Right lobe of liver (tissue), 4 donors: ENCODE measurements at regions not wholly inside any gene's neighbourhood (a gene's known extent, or its start where the extent isn't known, plus 50 kb on each side); places are given as distances from the start of the nearest gene placed in this dataset.

Experiments
- POLR2A ChIP-seq: fragments of 450-650 bp; IDR thresholded peaks from one replicate; pipeline ENCODE4 v1.6.1; 2017; ENCODE audit warnings: antibody characterized with exemption, mild to moderate bottlenecking
- TF ChIP-seq, protein P1 (sequence below), 4 donors: fragments of 200-600 bp in 3 of 4; fragments of 450-650 bp in 1 of 4; IDR thresholded peaks; one replicate each; pipeline versions ENCODE4 v1.5.1 to v1.8.0; 2016 to 2022; ENCODE audit warnings: antibody characterized with exemption in 4 of 4, mild to moderate bottlenecking in 2 of 4
- donor health status: DM: no; HTN: no; CAD: no.
- donor health status: DM: no; HTN: no; CAD: no.
- donor health status: DM: no; HTN: yes; CAD: no.

DNA sequence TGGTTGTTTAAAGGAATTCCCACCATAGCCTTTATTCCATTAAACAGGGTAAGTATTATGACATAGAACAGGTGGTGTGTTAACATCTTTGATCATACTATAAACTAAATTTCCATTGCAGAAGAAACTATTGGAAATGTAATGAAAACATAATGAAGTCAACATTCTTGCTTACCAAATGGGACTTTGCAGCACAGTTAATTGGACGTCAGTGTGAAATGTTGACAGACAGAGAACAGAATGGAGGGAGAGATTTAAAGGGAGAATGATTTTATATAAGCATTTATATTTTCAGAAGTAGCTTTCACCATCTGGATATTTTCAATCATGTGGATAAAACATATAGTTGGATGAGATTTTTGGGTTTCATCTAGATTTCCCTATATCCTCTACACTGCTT lies 311.3 kb downstream of the TUSC1 start:
- TF ChIP-seq, protein P1, sequence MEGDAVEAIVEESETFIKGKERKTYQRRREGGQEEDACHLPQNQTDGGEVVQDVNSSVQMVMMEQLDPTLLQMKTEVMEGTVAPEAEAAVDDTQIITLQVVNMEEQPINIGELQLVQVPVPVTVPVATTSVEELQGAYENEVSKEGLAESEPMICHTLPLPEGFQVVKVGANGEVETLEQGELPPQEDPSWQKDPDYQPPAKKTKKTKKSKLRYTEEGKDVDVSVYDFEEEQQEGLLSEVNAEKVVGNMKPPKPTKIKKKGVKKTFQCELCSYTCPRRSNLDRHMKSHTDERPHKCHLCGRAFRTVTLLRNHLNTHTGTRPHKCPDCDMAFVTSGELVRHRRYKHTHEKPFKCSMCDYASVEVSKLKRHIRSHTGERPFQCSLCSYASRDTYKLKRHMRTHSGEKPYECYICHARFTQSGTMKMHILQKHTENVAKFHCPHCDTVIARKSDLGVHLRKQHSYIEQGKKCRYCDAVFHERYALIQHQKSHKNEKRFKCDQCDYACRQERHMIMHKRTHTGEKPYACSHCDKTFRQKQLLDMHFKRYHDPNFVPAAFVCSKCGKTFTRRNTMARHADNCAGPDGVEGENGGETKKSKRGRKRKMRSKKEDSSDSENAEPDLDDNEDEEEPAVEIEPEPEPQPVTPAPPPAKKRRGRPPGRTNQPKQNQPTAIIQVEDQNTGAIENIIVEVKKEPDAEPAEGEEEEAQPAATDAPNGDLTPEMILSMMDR (IDR thresholded peaks at IDR 0.05), result no peak
- TF ChIP-seq POLR2A, result no peak
